Tibial nerve (tissue), 3 donors: ENCODE measurements at regions not wholly inside any gene's neighbourhood (a gene's known extent, or its start where the extent isn't known, plus 50 kb on each side); places are given as distances from the start of the nearest gene placed in this dataset.

Source experiments
- CTCF ChIP-seq, 5 experiments: fragments of 200-600 bp in 3 of 5; fragments of 450-650 bp in 2 of 5; sonication (generic) in 3 of 5; IDR thresholded peaks; one replicate each; pipeline ENCODE4 v1.5.1; 2016 to 2019; ENCODE audit warnings: antibody characterized with exemption in 5 of 5, mild to moderate bottlenecking in 3 of 5, moderate library complexity in 2 of 5
- POLR2A ChIP-seq, 2 donors: fragments of 450-650 bp; IDR thresholded peaks; one replicate each; pipeline ENCODE4 v1.6.1; 2017; ENCODE audit warnings: antibody characterized with exemption in 2 of 2, mild to moderate bottlenecking in 2 of 2, moderate library complexity in 2 of 2

- TF ChIP-seq CTCF (IDR thresholded peaks at IDR 0.05) = no peak
- no peak for TF ChIP-seq POLR2A (IDR thresholded peaks at IDR 0.05)
Observed at GRCh38 chr2:457262-457661, 169.4 kb upstream of the ALKAL2 start.
